Left ventricle myocardium inferior (tissue), 1 donor: ENCODE measurements at regions not wholly inside any gene's neighbourhood (a gene's known extent, or its start where the extent isn't known, plus 50 kb on each side); places are given as distances from the start of the nearest gene placed in this dataset.

ENCODE experiments used
- DNase-seq: peaks from one replicate; pipeline ENCODE4 v3.0.0-alpha.2; 2020
- H3K27ac ChIP-seq: fragments of 200-600 bp; replicated peaks from 2 replicates; pipeline ENCODE4 v1.8.0; 2021
- H3K27me3 ChIP-seq: fragments of 200-600 bp; 2 replicates; pipeline ENCODE4 v1.8.0; 2021; ENCODE audit warnings: low read depth
- H3K36me3 ChIP-seq: fragments of 200-600 bp; 2 replicates; pipeline ENCODE4 v1.8.0; 2021
- H3K4me1 ChIP-seq: fragments of 200-600 bp; 2 replicates; pipeline ENCODE4 v1.8.0; 2021
- H3K4me3 ChIP-seq: fragments of 200-600 bp; 2 replicates; pipeline ENCODE4 v1.8.0; 2021; ENCODE audit warnings: mild to moderate bottlenecking, moderate library complexity
- H3K9me3 ChIP-seq: fragments of 200-600 bp; replicated peaks from 2 replicates; pipeline ENCODE4 v1.8.0; 2021
- CTCF ChIP-seq: fragments of 200-600 bp; IDR thresholded peaks from 2 replicates; pipeline ENCODE4 v1.8.0; 2021; ENCODE audit warnings: antibody characterized with exemption, mild to moderate bottlenecking, borderline replicate concordance
- intact Hi-C: fragments of 100-400 bp; cut with micrococcal nuclease; formaldehyde crosslinking; loops from one replicate; pipeline ENCODE4 v1.11.0; 2022
- donor health status: DM: no; HTN: yes; CAD: no; lungs with severe emphysema.

GRCh38 chr11:133787379-133788141 lies 57.8 kb downstream of the SPATA19 start:
- TF ChIP-seq CTCF: no peak
- no peaks in the 10 kb centered on the region for H3K36me3 ChIP-seq
- no peak overlapping the region for H3K27ac ChIP-seq
- peaks cover 7% of the 10 kb centered on the region for H3K4me1 ChIP-seq
- peak; percentile 61 for DNase-seq
- peaks cover 29% of the 10 kb centered on the region for H3K27me3 ChIP-seq
- peak overlapping the region; percentile 59 for H3K4me3 ChIP-seq
- intact Hi-C loops: no loop called here
- no peaks in the 10 kb centered on the region for H3K9me3 ChIP-seq

GRCh38 chr11:133785795-133786340 lies 59.4 kb downstream of the SPATA19 start:
- no peak for TF ChIP-seq CTCF
- no peaks in the 10 kb centered on the region for H3K36me3 ChIP-seq
- H3K4me3 ChIP-seq: no peak overlapping the region
- peaks cover 29% of the 10 kb centered on the region for H3K27me3 ChIP-seq
- no peak for DNase-seq
- no peak overlapping the region for H3K27ac ChIP-seq
- H3K9me3 ChIP-seq: no peaks in the 10 kb centered on the region
- intact Hi-C loops: no loop called here
- peaks cover 7% of the 10 kb centered on the region for H3K4me1 ChIP-seq

- no peak for TF ChIP-seq CTCF
- intact Hi-C loops: no loop called here
- Histone ChIP-seq H3K4me1 (peaks cover 7% of the 10 kb centered on the region), H3K9me3 (no peaks in the 10 kb centered on the region), H3K27ac (no peak overlapping the region), H3K36me3 (no peaks in the 10 kb centered on the region), H3K4me3 (no peak overlapping the region), H3K27me3 (peaks cover 30% of the 10 kb centered on the region)
- no peak for DNase-seq
Measured at GRCh38 chr11:133784359-133784758, 61.0 kb downstream of the SPATA19 start.

- no peak overlapping the region for H3K4me3 ChIP-seq
- H3K4me1 ChIP-seq: peaks cover under 1% of the 10 kb centered on the region
- no peak overlapping the region for H3K27ac ChIP-seq
- H3K9me3 ChIP-seq: no peaks in the 10 kb centered on the region
- H3K27me3 ChIP-seq: peaks cover 38% of the 10 kb centered on the region
- TF ChIP-seq CTCF: no peak
- DNase-seq: no peak
- no peaks in the 10 kb centered on the region for H3K36me3 ChIP-seq
- intact Hi-C loops: no loop called here
Measured at GRCh38 chr11:133782116-133782725, 63.1 kb downstream of the SPATA19 start.

- no peak for DNase-seq
- Histone ChIP-seq H3K9me3 (peaks cover 23% of the 10 kb centered on the region), H3K36me3 (no peaks in the 10 kb centered on the region), H3K27me3 (peaks cover 37% of the 10 kb centered on the region), H3K4me1 (no peaks in the 10 kb centered on the region), H3K4me3 (no peak overlapping the region), H3K27ac (no peak overlapping the region)
- TF ChIP-seq CTCF: no peak
- intact Hi-C loops: no loop called here
Measured at GRCh38 chr11:133778161-133778560, 67.2 kb downstream of the SPATA19 start.
